Keratinocyte (primary cell): ENCODE measurements at regions not wholly inside any gene's neighbourhood (a gene's known extent, or its start where the extent isn't known, plus 50 kb on each side); places are given as distances from the start of the nearest gene placed in this dataset.

ENCODE experiments used
- EZH2 ChIP-seq: IDR thresholded peaks from one replicate; pipeline ENCODE4 v1.6.1; 2012; ENCODE audit warnings: inconsistent platforms, mild to moderate bottlenecking, low read length, moderate library complexity
- TF ChIP-seq, protein P1 (sequence below), 3 experiments: IDR thresholded peaks in 1 of 3; conservative IDR thresholded peaks in 1 of 3; optimal IDR thresholded peaks in 1 of 3; 2 replicates in 2 of 3; 3 replicates in 1 of 3; pipeline versions ENCODE3 to v1.5.1; 2011; ENCODE audit warnings: low read length in 3 of 3, mild to moderate bottlenecking in 3 of 3, moderate library complexity in 2 of 3, control low read depth in 1 of 3, inconsistent platforms in 1 of 3; ENCODE audit not compliant: insufficient read depth in 2 of 3; ENCODE audit errors: extremely low read depth in 1 of 3

DNA sequence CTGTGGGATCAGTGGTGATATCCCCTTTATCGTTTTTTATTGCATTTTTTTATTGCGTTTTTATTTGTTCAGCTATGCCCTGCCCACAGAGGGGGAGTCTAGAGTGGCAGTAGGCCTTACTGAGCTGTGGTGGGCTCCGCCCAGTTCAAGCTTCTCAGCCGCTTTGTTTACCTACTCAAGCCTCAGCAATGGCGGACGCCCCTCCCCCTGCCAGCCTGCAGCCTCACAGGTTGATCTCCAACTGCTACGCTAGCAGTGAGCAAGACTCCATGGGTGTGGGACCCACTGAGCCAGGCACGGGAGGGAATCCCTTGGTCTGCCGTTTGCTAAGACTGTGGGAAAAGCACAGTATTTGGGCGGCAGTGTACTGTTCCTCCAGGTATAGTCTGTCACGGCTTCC is 500.6 kb upstream of the MCTP2 start:
- TF ChIP-seq, protein P1, sequence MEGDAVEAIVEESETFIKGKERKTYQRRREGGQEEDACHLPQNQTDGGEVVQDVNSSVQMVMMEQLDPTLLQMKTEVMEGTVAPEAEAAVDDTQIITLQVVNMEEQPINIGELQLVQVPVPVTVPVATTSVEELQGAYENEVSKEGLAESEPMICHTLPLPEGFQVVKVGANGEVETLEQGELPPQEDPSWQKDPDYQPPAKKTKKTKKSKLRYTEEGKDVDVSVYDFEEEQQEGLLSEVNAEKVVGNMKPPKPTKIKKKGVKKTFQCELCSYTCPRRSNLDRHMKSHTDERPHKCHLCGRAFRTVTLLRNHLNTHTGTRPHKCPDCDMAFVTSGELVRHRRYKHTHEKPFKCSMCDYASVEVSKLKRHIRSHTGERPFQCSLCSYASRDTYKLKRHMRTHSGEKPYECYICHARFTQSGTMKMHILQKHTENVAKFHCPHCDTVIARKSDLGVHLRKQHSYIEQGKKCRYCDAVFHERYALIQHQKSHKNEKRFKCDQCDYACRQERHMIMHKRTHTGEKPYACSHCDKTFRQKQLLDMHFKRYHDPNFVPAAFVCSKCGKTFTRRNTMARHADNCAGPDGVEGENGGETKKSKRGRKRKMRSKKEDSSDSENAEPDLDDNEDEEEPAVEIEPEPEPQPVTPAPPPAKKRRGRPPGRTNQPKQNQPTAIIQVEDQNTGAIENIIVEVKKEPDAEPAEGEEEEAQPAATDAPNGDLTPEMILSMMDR (optimal IDR thresholded peaks at IDR 0.05 in 1 of 3, IDR thresholded peaks at IDR 0.05 in 1 of 3, conservative IDR thresholded peaks at IDR 0.05 in 1 of 3; ENCODE audit: extremely low read depth in 1 of 3, insufficient read depth in 2 of 3, low read length in 3 of 3): no peak
- TF ChIP-seq EZH2: no peak
